NCI-H446 (cell line): ENCODE measurements at regions not wholly inside any gene's neighbourhood (a gene's known extent, or its start where the extent isn't known, plus 50 kb on each side); places are given as distances from the start of the nearest gene placed in this dataset.
"Not testable (repeated sequence)": the region's sequence is repeated elsewhere in the genome, so short reads cannot be mapped to it uniquely, and the experiment has no call there.

Experiments used
- DNase-seq, 2 experiments: peaks; one replicate each; lab custom pipeline; 2025; lab: John Stamatoyannopoulos, UW

- no peak for DNase-seq
Measured at GRCh38 chr12:83349907-83350611, 663.4 kb downstream of the TMTC2 start.

- no peak for DNase-seq
Measured at GRCh38 chr12:83346333-83346732, 659.6 kb downstream of the TMTC2 start.

- no peak for DNase-seq
Measured at GRCh38 chr12:83343767-83344166, 657.1 kb downstream of the TMTC2 start.

- DNase-seq: no peak
Measured at GRCh38 chr12:83335748-83336147, 649.0 kb downstream of the TMTC2 start.

GRCh38 chr12:83326666-83327065 lies 640.0 kb downstream of the TMTC2 start:
- DNase-seq: no peak

GRCh38 chr12:83323866-83324265 lies 637.2 kb downstream of the TMTC2 start:
- DNase-seq: no peak

- DNase-seq: peak in 1 of 2 experiments; percentile 42
Measured at GRCh38 chr12:83322809-83323208, 636.1 kb downstream of the TMTC2 start.

GRCh38 chr12:83321971-83322370 lies 635.3 kb downstream of the TMTC2 start:
- no peak for DNase-seq

GRCh38 chr12:83320350-83320749 lies 633.6 kb downstream of the TMTC2 start:
- no peak for DNase-seq

- peak; percentile 29 to 76 for DNase-seq
Measured at GRCh38 chr12:83318386-83319098, 631.8 kb downstream of the TMTC2 start.

- no peak for DNase-seq
Measured at GRCh38 chr12:83317595-83317994, 630.9 kb downstream of the TMTC2 start.

GRCh38 chr12:83313827-83314226 lies 627.1 kb downstream of the TMTC2 start:
- no peak for DNase-seq

GRCh38 chr12:83313322-83313721 lies 626.6 kb downstream of the TMTC2 start:
- DNase-seq: no peak

- no peak for DNase-seq
Measured at GRCh38 chr12:83276904-83277303, 590.2 kb downstream of the TMTC2 start.

- DNase-seq: no peak
Measured at GRCh38 chr12:83271201-83271600, 584.5 kb downstream of the TMTC2 start.

- DNase-seq: no peak
Measured at GRCh38 chr12:83265808-83266207, 579.1 kb downstream of the TMTC2 start.

- no peak for DNase-seq
Measured at GRCh38 chr12:83261998-83262397, 575.3 kb downstream of the TMTC2 start.

GRCh38 chr12:83260126-83260525 lies 573.4 kb downstream of the TMTC2 start:
- DNase-seq: not testable (repeated sequence)

- no peak for DNase-seq
Measured at GRCh38 chr12:83257726-83258125, 571.0 kb downstream of the TMTC2 start.

GRCh38 chr12:83256562-83256961 lies 569.9 kb downstream of the TMTC2 start:
- DNase-seq: no peak

GRCh38 chr12:83250866-83251265 lies 564.2 kb downstream of the TMTC2 start:
- no peak for DNase-seq

GRCh38 chr12:83245156-83245555 lies 558.5 kb downstream of the TMTC2 start:
- no peak for DNase-seq

GRCh38 chr12:83244001-83244400 lies 557.3 kb downstream of the TMTC2 start:
- DNase-seq: no peak

GRCh38 chr12:83233987-83234386 lies 547.3 kb downstream of the TMTC2 start:
- not testable (repeated sequence) for DNase-seq
